Keratinocyte (primary cell): ENCODE measurements at regions not wholly inside any gene's neighbourhood (a gene's known extent, or its start where the extent isn't known, plus 50 kb on each side); places are given as distances from the start of the nearest gene placed in this dataset.

Experiments used
- DNase-seq: peaks from one replicate; pipeline ENCODE4 v3.0.0-alpha.2; 2011; ENCODE audit warnings: low read depth, missing footprints, low spot score
- FAIRE-seq: peaks from 2 replicates; lab custom pipeline; 2011; peaks lifted over from hg19 to GRCh38; lab: Jason Lieb, UNC
- H2AFZ ChIP-seq: 2 replicates; pipeline ENCODE4 v1.6.0; 2012; ENCODE audit warnings: low read length, control low read depth, inconsistent platforms; ENCODE audit not compliant: control insufficient read depth
- H3K27ac ChIP-seq: 2 replicates; pipeline ENCODE4 v1.5.1; 2011; ENCODE audit warnings: low read length; ENCODE audit not compliant: control insufficient read depth, insufficient read depth
- H3K27me3 ChIP-seq: 3 replicates; pipeline ENCODE4 v1.6.0; 2011; ENCODE audit warnings: low read length; ENCODE audit not compliant: control insufficient read depth, insufficient read depth; ENCODE audit errors: extremely low read depth
- H3K36me3 ChIP-seq, 2 experiments: 2 replicates in 1 of 2; 3 replicates in 1 of 2; pipeline ENCODE4 v1.5.1; 2011; ENCODE audit warnings: low read length in 2 of 2, mild to moderate bottlenecking in 1 of 2; ENCODE audit not compliant: control insufficient read depth in 2 of 2, insufficient read depth in 2 of 2; ENCODE audit errors: extremely low read depth in 1 of 2
- H3K4me1 ChIP-seq: 3 replicates; pipeline ENCODE4 v1.5.1; 2011; ENCODE audit warnings: low read length; ENCODE audit not compliant: control insufficient read depth, insufficient read depth; ENCODE audit errors: extremely low read depth
- H3K4me2 ChIP-seq: 3 replicates; pipeline ENCODE4 v1.6.0; 2011; ENCODE audit warnings: low read depth, low read length; ENCODE audit not compliant: control insufficient read depth, insufficient read depth; ENCODE audit errors: extremely low read depth
- H3K4me3 ChIP-seq, 3 experiments: fragments of 200-600 bp in 1 of 3; sonication (generic) in 1 of 3; 2 replicates in 2 of 3; 3 replicates in 1 of 3; pipeline ENCODE4 v1.5.1; 2011 to 2016; ENCODE audit warnings: low read length in 3 of 3, mild to moderate bottlenecking in 3 of 3, control low read depth in 2 of 3, inconsistent platforms in 1 of 3, low read depth in 1 of 3, mixed read lengths in 1 of 3, mixed run types in 1 of 3, moderate library complexity in 1 of 3; ENCODE audit not compliant: control insufficient read depth in 2 of 3, insufficient read depth in 2 of 3; ENCODE audit errors: extremely low read depth in 1 of 3
- H3K79me2 ChIP-seq: 2 replicates; pipeline ENCODE4 v1.6.0; 2012; ENCODE audit warnings: low read length; ENCODE audit not compliant: control insufficient read depth, insufficient read depth
- H3K9ac ChIP-seq: 3 replicates; pipeline ENCODE4 v1.6.0; 2011; ENCODE audit warnings: low read length; ENCODE audit not compliant: control insufficient read depth, insufficient read depth; ENCODE audit errors: extremely low read depth
- H3K9me1 ChIP-seq: 3 replicates; pipeline ENCODE4 v1.6.0; 2011; ENCODE audit warnings: low read length; ENCODE audit not compliant: control insufficient read depth, insufficient read depth; ENCODE audit errors: extremely low read depth
- H3K9me3 ChIP-seq: 2 replicates; pipeline ENCODE4 v1.5.1; 2012; ENCODE audit warnings: low read depth, low read length; ENCODE audit not compliant: control insufficient read depth
- H4K20me1 ChIP-seq: 3 replicates; pipeline ENCODE4 v1.6.0; 2011; ENCODE audit warnings: low read length; ENCODE audit not compliant: control insufficient read depth, insufficient read depth; ENCODE audit errors: extremely low read depth
- EZH2 ChIP-seq: IDR thresholded peaks from one replicate; pipeline ENCODE4 v1.6.1; 2012; ENCODE audit warnings: inconsistent platforms, mild to moderate bottlenecking, low read length, moderate library complexity
- dilution Hi-C: fragments of 300-500 bp; cut with MboI; formaldehyde crosslinking; loops from one replicate; pipeline ENCODE4 v1.7.0; 2020; ENCODE audit warnings: low sequenced_read_pairs; ENCODE audit not compliant: extremely low pct_ligation_motif_present
- TF ChIP-seq, protein P1 (sequence below), 3 experiments: IDR thresholded peaks in 1 of 3; conservative IDR thresholded peaks in 1 of 3; optimal IDR thresholded peaks in 1 of 3; 2 replicates in 2 of 3; 3 replicates in 1 of 3; pipeline versions ENCODE3 to v1.5.1; 2011; ENCODE audit warnings: low read length in 3 of 3, mild to moderate bottlenecking in 3 of 3, moderate library complexity in 2 of 3, control low read depth in 1 of 3, inconsistent platforms in 1 of 3; ENCODE audit not compliant: insufficient read depth in 2 of 3; ENCODE audit errors: extremely low read depth in 1 of 3

DNA sequence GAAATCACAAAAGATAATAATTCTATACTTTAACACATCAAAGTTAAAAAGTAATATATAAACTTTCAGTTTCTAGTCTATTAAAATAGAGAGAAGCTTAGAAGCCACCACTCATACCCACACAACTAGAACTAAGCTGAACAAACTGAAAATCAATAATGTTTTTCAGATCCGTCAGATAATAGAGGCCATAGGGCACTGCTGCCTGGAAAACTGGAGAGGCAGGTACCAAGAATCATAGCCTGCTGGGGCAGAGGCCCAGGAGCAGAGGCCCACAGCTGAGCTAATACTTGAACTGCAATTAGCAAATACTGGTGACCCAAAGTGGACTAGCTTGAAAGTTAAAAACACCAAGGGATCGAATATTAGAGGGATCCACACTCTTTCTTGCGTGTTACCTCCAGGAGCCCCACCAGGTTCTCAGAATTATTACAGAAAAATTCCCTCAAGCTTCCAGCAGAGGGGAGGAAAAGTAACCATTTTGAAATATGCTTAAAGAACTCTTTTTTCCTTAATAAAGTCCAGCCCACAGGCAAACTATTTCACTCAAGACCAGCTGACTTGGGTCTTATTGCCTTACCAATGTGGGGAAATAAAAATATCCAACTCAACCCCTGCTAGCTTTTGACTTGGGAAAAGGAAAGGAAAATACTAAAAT, 774.1 kb upstream of the IGFBP3 start:
- H3K4me3 ChIP-seq = no peak overlapping the region
- dilution Hi-C loops = no loop called here
- TF ChIP-seq EZH2 = no peak
- TF ChIP-seq, protein P1, sequence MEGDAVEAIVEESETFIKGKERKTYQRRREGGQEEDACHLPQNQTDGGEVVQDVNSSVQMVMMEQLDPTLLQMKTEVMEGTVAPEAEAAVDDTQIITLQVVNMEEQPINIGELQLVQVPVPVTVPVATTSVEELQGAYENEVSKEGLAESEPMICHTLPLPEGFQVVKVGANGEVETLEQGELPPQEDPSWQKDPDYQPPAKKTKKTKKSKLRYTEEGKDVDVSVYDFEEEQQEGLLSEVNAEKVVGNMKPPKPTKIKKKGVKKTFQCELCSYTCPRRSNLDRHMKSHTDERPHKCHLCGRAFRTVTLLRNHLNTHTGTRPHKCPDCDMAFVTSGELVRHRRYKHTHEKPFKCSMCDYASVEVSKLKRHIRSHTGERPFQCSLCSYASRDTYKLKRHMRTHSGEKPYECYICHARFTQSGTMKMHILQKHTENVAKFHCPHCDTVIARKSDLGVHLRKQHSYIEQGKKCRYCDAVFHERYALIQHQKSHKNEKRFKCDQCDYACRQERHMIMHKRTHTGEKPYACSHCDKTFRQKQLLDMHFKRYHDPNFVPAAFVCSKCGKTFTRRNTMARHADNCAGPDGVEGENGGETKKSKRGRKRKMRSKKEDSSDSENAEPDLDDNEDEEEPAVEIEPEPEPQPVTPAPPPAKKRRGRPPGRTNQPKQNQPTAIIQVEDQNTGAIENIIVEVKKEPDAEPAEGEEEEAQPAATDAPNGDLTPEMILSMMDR (optimal IDR thresholded peaks at IDR 0.05 in 1 of 3, IDR thresholded peaks at IDR 0.05 in 1 of 3, conservative IDR thresholded peaks at IDR 0.05 in 1 of 3; ENCODE audit: extremely low read depth in 1 of 3, insufficient read depth in 2 of 3, low read length in 3 of 3) = no peak
- no peaks in the 10 kb centered on the region for H3K36me3 ChIP-seq
- no peaks in the 10 kb centered on the region for H3K9me3 ChIP-seq
- H3K9ac ChIP-seq = no peak overlapping the region
- H3K4me1 ChIP-seq = no peaks in the 10 kb centered on the region
- H4K20me1 ChIP-seq = no peaks in the 10 kb centered on the region
- no peaks in the 10 kb centered on the region for H3K9me1 ChIP-seq
- no peak overlapping the region for H3K4me2 ChIP-seq
- H3K27ac ChIP-seq = no peak overlapping the region
- H3K27me3 ChIP-seq = no peaks in the 10 kb centered on the region
- H3K79me2 ChIP-seq = no peaks in the 10 kb centered on the region
- FAIRE-seq (no peak), DNase-seq (no peak)
- peak overlapping the region; percentile 49 for H2AFZ ChIP-seq

DNA sequence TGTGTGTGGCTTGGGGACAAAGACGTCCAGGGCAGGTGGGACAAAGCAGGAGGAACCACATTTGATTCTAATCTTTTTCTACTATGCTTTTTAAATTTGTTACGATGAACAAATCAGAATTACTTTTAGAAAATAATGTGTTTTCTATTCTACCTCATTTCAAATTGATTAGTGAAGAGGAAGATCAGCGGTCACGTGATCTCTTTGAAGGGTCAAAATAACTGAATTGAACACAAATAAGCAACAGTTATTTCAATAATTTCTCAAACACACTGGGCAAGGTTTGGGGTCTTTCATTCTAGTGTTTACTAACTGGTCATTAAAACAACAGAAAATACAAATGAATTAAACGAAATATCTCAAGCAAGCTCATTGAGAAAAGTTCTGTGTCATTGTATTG, 773.0 kb upstream of the IGFBP3 start:
- DNase-seq = no peak
- Histone ChIP-seq H3K9me3 (no peaks in the 10 kb centered on the region), H3K36me3 (no peaks in the 10 kb centered on the region), H3K27me3 (no peaks in the 10 kb centered on the region), H3K4me1 (no peaks in the 10 kb centered on the region), H3K27ac (no peak overlapping the region), H4K20me1 (no peaks in the 10 kb centered on the region), H3K4me2 (no peak overlapping the region), H3K4me3 (no peak overlapping the region), H2AFZ (no peak overlapping the region), H3K9me1 (no peaks in the 10 kb centered on the region), H3K79me2 (no peaks in the 10 kb centered on the region), H3K9ac (no peak overlapping the region)
- dilution Hi-C loops = no loop called here
- no peak for TF ChIP-seq EZH2
- TF ChIP-seq, protein P1 (optimal IDR thresholded peaks at IDR 0.05 in 1 of 3, IDR thresholded peaks at IDR 0.05 in 1 of 3, conservative IDR thresholded peaks at IDR 0.05 in 1 of 3; ENCODE audit: extremely low read depth in 1 of 3, insufficient read depth in 2 of 3, low read length in 3 of 3) = no peak
- FAIRE-seq = no peak
